Fibroblast of lung (primary cell): ENCODE measurements at regions not wholly inside any gene's neighbourhood (a gene's known extent, or its start where the extent isn't known, plus 50 kb on each side); places are given as distances from the start of the nearest gene placed in this dataset.

Source experiments
- DNase-seq, 2 donors: peaks; one replicate each; pipeline versions ENCODE4 v3.0.0 to v3.0.0-alpha.2; 2010; ENCODE audit warnings: low read depth in 2 of 2
- H2AFZ ChIP-seq: 2 replicates; pipeline ENCODE4 v1.5.1; 2012; ENCODE audit warnings: low read length, control low read depth, inconsistent platforms
- H3K27ac ChIP-seq: 2 replicates; pipeline ENCODE4 v1.5.1; 2011; ENCODE audit warnings: low read length, control low read depth; ENCODE audit not compliant: insufficient read depth
- H3K27me3 ChIP-seq: 2 replicates; pipeline ENCODE4 v1.5.1; 2011; ENCODE audit warnings: mild to moderate bottlenecking, low read length; ENCODE audit not compliant: control insufficient read depth, insufficient read depth
- H3K36me3 ChIP-seq: 2 replicates; pipeline ENCODE4 v1.5.1; 2011; ENCODE audit warnings: low read length; ENCODE audit not compliant: control insufficient read depth, insufficient read depth
- H3K4me1 ChIP-seq: 2 replicates; pipeline ENCODE4 v1.5.1; 2011; ENCODE audit warnings: low read length; ENCODE audit not compliant: control insufficient read depth, insufficient read depth; ENCODE audit errors: extremely low read depth
- H3K4me2 ChIP-seq: 2 replicates; pipeline ENCODE4 v1.5.1; 2011; ENCODE audit warnings: low read length, control low read depth; ENCODE audit not compliant: insufficient read depth; ENCODE audit errors: extremely low read depth
- H3K4me3 ChIP-seq, 4 experiments: fragments of 200-600 bp in 1 of 4; sonication (generic) in 1 of 4; replicated peaks in 1 of 4; 2 replicates each; pipeline ENCODE4 v1.5.1; 2011 to 2016; ENCODE audit warnings: low read length in 4 of 4, low read depth in 3 of 4, mild to moderate bottlenecking in 3 of 4, control low read depth in 2 of 4, inconsistent platforms in 1 of 4, mixed read lengths in 1 of 4; ENCODE audit not compliant: insufficient read depth in 1 of 4; ENCODE audit errors: control extremely low read depth in 1 of 4
- H3K79me2 ChIP-seq: 2 replicates; pipeline ENCODE4 v1.5.1; 2012; ENCODE audit warnings: mild to moderate bottlenecking, low read length, inconsistent platforms; ENCODE audit not compliant: control insufficient read depth, insufficient read depth
- H3K9ac ChIP-seq: 2 replicates; pipeline ENCODE4 v1.5.1; 2011; ENCODE audit warnings: mild to moderate bottlenecking, low read length, control low read depth; ENCODE audit not compliant: insufficient read depth
- H3K9me3 ChIP-seq: 2 replicates; pipeline ENCODE4 v1.5.1; 2012; ENCODE audit warnings: low read depth, low read length; ENCODE audit not compliant: control insufficient read depth, insufficient read depth
- H4K20me1 ChIP-seq: 2 replicates; pipeline ENCODE4 v1.5.1; 2011; ENCODE audit warnings: low read length; ENCODE audit not compliant: control insufficient read depth, insufficient read depth; ENCODE audit errors: extremely low read depth
- CTCF ChIP-seq, 2 donors: IDR thresholded peaks in 1 of 2; conservative IDR thresholded peaks in 1 of 2; 1 replicate in 1 of 2; 2 replicates in 1 of 2; pipeline ENCODE4 v1.5.1; 2011 to 2012; ENCODE audit warnings: low read length in 2 of 2, control low read depth in 1 of 2, inconsistent platforms in 1 of 2, low read depth in 1 of 2, mild to moderate bottlenecking in 1 of 2
- EZH2 ChIP-seq: IDR thresholded peaks from 2 replicates; pipeline ENCODE4 v1.5.1; 2012; ENCODE audit warnings: low read length, control low read depth, mild to moderate bottlenecking; ENCODE audit errors: missing control alignments

GRCh38 chr13:110097013-110097412 lies 209.9 kb downstream of the COL4A1 start:
- H3K4me3 ChIP-seq = no peak overlapping the region
- DNase-seq = peak in 1 of 2 donors; percentile 46
- TF ChIP-seq EZH2 (no peak), CTCF (conservative IDR thresholded peaks at IDR 0.05 in 1 of 2, IDR thresholded peaks at IDR 0.05 in 1 of 2; ENCODE audit: low read depth in 1 of 2, low read length in 2 of 2) (no peak)
- H3K9me3 ChIP-seq = no peaks in the 10 kb centered on the region
- H3K79me2 ChIP-seq = no peaks in the 10 kb centered on the region
- H3K4me2 ChIP-seq = no peak overlapping the region
- H3K4me1 ChIP-seq = peaks cover 2% of the 10 kb centered on the region
- no peak overlapping the region for H2AFZ ChIP-seq
- H3K27ac ChIP-seq = no peak overlapping the region
- H4K20me1 ChIP-seq = no peaks in the 10 kb centered on the region
- H3K9ac ChIP-seq = no peak overlapping the region
- no peaks in the 10 kb centered on the region for H3K36me3 ChIP-seq
- H3K27me3 ChIP-seq = no peaks in the 10 kb centered on the region

GRCh38 chr13:110092831-110093247 lies 214.1 kb downstream of the COL4A1 start:
- H3K9ac ChIP-seq = no peak overlapping the region
- H4K20me1 ChIP-seq = no peaks in the 10 kb centered on the region
- no peaks in the 10 kb centered on the region for H3K9me3 ChIP-seq
- H3K79me2 ChIP-seq = no peaks in the 10 kb centered on the region
- H3K4me1 ChIP-seq = peaks cover 2% of the 10 kb centered on the region
- H2AFZ ChIP-seq = no peak overlapping the region
- no peak for DNase-seq
- TF ChIP-seq CTCF (conservative IDR thresholded peaks at IDR 0.05 in 1 of 2, IDR thresholded peaks at IDR 0.05 in 1 of 2; ENCODE audit: low read depth in 1 of 2, low read length in 2 of 2) (no peak), EZH2 (no peak)
- no peaks in the 10 kb centered on the region for H3K36me3 ChIP-seq
- H3K4me3 ChIP-seq = no peak overlapping the region
- no peaks in the 10 kb centered on the region for H3K27me3 ChIP-seq
- no peak overlapping the region for H3K4me2 ChIP-seq
- H3K27ac ChIP-seq = no peak overlapping the region

- no peaks in the 10 kb centered on the region for H3K9me3 ChIP-seq
- no peak overlapping the region for H3K4me2 ChIP-seq
- H3K4me3 ChIP-seq = no peak overlapping the region
- no peaks in the 10 kb centered on the region for H3K79me2 ChIP-seq
- H3K9ac ChIP-seq = no peak overlapping the region
- H2AFZ ChIP-seq = no peak overlapping the region
- no peaks in the 10 kb centered on the region for H3K27me3 ChIP-seq
- TF ChIP-seq CTCF (conservative IDR thresholded peaks at IDR 0.05 in 1 of 2, IDR thresholded peaks at IDR 0.05 in 1 of 2; ENCODE audit: low read depth in 1 of 2, low read length in 2 of 2) = peak; percentile 14 to 27
- TF ChIP-seq EZH2 = no peak
- peaks cover 2% of the 10 kb centered on the region for H3K4me1 ChIP-seq
- H3K27ac ChIP-seq = no peak overlapping the region
- no peaks in the 10 kb centered on the region for H3K36me3 ChIP-seq
- no peaks in the 10 kb centered on the region for H4K20me1 ChIP-seq
- DNase-seq = no peak
These were observed 217.1 kb downstream of the COL4A1 start for GRCh38 chr13:110089815-110090214.
